Stimulated activated naive CD8-positive, alpha-beta T cell treated with anti-CD3 and anti-CD28 coated beads, Interleukin-15, Interleukin-2, amounts not matched to agents 100 U/mL and 50 U/mL, for 24 hours (primary cell): ENCODE measurements at regions not wholly inside any gene's neighbourhood (a gene's known extent, or its start where the extent isn't known, plus 50 kb on each side); places are given as distances from the start of the nearest gene placed in this dataset.
"Not testable (repeated sequence)": the region's sequence is repeated elsewhere in the genome, so short reads cannot be mapped to it uniquely, and the experiment has no call there.

Experiments
- ATAC-seq: fragments of 150-1000 bp; cut with Tn5 transposase; one replicate; pipeline ENCODE4 v1.10.0; 2021
- DNase-seq: peaks from one replicate; pipeline ENCODE4 v3.0.0; 2021

DNA sequence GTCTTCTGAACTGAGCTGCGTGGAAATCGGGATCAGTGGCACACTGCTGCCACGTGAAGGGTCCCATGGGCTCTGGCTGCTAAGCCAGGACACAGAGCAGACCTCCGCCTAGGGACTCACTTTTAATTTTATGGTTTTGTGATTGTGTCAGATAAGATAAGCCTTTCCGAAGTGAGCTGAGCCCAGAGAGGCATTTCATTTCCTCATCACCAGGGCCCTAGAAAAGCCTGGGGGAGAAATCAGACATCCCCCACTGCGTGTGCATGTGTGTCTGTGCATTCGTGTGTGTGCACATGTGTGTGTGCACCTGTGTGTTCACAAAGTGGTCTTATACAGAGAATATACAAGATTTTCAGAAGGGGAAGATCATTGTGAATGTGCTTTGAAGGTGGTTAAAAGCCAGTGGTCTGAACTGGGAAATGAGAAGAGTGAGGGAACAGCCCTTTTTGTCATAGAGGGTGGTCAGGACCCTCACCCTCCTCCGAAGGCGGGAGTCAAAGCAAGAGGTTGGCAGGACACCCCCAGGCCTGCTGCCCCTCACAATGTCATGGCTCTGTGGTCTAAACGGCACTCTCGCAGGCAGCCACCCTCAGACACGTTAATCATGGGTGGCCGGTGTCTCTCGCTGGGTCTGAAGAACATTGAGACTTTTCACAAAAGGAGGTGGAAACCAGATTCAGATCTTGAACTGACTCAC lies 176.1 kb upstream of the PFKP start:
- DNase-seq (no peak), ATAC-seq (no peak)

DNA sequence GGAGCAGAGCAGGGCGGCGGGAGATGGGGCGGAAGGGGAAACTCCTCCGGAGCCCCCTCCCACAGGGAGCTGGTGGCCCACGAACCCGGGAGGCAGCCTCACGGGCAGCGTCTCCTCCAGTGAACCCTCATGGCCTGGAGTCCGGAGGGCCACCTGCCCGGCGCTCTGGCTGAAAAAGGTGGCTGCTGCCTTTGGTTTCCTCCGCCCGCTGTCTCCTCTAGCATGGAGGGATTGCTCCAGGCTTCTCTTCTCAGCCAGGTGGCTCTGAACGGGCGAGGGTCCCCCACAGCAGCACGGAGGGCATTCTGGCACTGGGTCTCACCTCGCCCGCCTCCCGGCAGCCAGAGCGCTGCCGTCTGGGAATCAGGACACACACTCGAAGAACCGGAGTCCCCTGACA lies 177.3 kb upstream of the PFKP start:
- no peak for ATAC-seq

DNA sequence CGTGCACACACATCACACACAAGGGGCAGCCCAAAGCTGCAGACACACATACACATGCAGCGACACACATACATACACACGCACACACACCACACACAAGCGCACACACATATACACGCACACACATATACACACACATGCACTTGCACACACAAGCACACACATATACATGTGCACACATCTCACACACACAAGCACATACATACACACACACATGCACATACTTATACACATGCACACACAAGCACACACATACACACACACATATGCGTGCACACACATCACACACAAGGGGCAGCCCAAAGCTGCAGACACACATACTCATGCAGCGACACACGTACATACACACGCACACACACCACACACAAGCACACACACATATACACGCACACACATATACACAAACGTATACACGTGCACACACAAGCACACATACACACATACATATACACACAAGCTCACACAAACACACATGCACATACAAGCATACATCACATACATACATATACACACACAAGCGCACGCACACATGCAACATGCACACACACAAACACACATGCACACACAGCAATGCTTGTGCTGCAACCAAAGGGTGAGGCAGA lies 178.8 kb upstream of the PFKP start:
- ATAC-seq (no peak), DNase-seq (no peak)

More for the DNA sequence above, 177.3 kb upstream of the PFKP start:
- no peak for DNase-seq

DNA sequence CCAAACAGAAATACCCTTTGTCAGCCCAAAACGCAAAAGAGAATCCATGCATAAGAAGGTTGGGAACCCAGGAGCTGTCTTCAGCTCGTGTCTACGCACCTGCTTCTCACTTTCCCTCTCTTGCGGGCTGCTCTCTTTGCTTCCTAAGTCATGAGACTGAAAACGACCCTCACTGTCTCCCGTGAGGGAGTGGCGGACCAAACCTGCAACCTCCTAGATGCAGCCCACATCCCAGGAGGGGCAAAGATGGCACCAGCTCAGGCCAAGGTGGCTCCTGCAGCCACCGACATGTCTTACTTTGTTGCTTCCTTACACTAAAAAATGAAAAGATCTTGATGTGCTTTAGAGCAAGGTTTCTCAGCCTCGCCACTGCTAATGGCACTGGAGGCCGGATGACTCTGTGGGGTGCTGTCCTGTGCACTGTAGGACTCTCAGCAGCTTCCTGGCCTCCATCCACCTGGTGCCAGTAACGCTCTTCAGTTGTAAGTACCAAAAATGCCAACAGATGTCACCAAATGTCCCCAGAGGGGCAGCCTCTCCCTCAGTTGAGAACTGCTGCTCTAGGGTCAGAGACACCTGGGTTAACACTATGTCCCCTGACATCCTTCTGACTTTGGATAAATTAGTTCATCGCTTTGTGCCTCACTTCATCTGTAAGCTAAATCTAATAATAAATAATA lies 179.8 kb upstream of the PFKP start:
- no peak for DNase-seq
- ATAC-seq = no peak

DNA sequence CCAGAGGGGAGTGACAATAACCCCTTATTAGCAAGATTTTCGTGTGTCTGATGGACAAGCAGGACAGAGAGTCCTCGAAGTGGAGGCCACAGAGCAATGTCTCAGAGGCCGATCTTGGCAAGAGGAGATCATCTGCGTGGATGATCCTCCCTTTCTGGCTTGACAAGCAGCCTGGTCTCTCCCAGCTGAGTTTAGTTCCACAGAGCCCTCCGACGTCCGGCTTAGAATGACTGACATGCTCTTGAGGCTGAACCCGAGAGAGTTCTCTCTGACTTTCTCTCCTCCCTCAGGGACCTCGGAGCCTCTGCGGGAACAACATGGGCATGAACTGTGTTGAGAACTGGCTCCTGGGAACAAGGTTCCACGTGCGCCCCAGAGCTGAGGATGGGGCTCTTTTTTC lies 180.7 kb upstream of the PFKP start:
- DNase-seq (no peak), ATAC-seq (no peak)

DNA sequence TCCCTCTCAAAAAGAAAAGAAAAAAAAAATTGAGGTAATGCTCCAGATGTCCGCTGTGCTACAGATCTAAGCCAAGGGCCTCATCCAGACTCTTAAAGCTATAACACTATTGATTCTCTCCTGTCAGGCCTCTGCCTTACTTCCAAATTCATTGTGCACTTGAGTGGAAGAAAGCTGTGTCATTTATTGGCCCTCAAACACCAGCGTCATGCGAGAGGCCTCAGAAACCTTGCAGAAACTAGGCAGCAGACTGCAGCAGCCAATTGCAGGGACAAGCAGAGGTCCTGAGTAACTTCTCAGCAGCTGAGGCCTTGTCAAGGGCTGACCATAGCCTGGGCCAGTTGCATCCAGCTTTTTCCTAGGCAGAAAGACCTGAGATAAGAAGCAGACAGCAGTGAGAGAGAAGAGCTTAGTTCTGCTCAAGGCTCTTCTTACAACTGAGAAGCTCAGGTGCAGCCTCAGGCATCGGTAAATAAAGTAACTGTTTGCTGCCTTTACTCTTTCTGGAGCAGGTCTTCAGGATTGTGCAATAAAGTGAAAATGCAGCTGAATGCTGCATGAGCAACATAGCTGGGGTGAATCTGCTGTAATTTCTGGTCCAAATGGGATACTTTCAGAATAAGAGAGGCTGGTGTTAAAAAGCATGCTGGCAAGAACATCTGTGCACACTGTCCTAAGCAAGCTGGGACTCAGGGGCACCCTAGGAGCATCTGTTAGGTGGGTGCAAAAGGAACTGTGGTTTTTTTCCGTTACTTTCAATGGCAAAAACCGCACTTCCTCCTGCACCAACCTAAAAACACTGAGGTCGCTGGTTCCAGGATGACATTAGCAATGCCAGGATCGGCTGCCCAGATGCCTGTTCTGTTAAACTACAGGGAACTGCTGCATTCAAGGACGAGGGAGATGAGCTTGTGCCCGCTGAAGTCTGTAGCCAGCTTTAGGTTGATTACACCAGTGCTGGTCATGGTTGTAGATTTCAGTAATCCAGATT lies 181.8 kb upstream of the PFKP start:
- ATAC-seq = no peak
- no peak for DNase-seq

DNA sequence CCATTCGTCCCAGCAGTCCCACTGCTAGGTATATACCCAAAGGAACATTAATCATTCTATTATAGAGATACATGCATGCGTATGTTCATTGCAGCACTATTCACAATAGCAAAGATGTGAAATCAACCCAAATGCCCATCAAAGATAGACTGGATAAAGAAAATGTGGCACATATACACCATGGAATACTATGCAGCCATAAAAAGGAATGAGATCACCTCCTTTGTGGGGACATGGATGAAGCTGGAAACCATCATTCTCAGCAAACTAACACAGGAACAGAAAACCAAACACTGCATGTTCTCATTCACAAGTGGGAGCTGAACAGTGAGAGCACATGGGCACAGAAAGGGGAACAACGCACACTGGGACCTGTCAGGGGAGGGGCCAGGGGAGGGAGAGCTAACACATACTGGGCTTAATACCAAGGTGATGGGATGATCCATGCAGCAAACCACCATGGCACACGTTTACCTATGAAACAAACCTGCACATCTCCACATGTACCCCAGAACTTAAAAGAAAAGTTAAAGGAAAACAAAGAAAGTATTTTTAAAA lies 183.3 kb upstream of the PFKP start:
- not testable (repeated sequence) for DNase-seq, ATAC-seq

DNA sequence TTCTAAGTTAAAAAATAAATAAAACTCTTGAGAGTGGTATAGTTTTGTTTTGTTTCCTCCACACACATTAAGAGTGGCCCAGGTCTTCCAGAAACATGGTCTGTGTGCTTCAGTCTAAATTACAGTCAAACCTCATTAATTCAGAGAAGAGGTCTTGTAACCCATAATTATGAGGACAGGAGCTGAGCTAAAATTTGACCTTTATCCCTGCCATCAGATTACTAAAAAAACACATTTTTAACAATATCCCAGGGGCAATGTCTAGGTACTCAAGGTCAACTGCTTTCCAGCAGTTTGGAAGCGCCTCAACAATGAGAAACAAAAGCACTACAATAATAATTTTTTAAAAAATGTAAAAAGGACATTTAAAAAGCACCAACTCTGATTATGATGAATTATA lies 184.1 kb upstream of the PFKP start:
- no peak for DNase-seq
- no peak for ATAC-seq

DNA sequence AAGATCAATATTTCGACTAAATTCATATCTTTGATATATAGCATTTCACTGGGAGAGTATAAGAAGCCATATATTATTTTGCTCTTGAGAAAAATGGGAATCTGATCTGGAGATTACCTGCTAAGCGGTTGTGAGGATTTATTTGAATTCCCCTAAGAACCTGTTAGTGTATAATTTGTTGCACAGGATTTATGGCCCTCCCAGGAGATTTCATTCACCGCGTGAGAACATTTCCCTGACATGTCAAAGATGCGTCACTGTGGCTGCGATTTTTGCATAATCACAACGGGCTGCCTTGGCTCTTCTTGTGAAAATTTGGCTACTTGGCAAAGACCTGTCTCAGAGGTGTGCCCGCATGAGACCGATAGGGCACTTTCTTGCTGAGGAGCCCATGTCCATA lies 184.7 kb upstream of the PFKP start:
- DNase-seq (no peak), ATAC-seq (no peak)

DNA sequence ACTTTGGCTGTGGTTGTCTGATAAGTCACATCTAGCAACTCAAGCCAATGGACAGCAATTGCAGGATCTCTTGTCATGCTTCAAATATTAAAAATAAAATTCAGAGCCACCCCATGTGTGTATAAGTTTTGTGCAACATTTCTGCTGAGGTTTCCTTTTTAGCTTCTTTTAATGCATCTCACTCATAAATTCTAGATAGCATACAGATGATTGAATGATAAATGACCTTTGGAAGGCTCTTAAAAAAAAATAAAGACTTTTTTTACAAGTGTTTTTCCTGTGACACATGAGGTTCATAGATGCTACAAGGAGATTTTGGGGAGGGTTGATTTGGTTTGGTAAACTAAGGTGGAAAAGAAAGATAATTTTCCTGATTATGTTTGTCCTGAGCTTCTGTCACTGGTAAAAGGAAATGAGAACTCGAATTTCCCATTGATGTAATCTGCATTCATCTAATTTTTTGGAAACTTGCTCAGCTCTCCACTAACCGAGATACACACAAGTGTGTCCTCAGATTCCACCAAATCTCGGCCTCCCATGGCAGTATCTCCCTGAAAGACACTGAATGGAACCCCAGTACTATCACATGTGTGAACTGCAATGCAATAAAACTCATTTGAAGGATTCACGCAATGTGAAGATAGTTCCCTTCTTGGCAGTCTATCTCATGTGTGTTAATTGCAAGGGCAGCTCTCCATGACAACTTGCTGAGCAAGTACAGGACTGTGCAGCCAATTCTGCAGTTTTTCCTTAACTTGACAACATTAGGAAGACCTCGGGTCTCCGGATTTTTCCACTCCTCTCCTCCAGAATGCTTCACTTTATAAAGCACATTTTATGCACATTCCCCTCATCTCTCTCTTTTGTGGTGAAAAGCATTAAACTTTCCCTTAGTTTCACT lies 185.4 kb upstream of the PFKP start:
- DNase-seq (no peak), ATAC-seq (no peak)

DNA sequence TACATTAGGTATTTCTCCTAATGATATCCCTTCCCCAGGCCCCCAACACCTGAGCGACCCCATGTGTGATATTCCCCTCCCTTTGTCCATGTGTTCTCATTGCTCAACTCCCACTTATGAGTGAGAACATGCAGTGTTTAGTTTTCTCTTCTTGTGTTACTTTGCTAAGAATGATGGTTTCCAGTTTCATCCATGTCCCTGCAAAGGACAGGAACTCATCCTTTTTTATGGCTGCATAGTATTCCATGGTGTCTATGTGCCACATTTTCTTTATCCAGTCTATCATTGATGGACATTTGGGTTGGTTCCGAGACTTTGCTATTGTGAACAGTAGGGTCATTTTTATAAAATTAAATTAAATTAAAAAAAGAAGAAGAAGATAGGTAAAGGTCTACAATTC lies 187.3 kb upstream of the PFKP start:
- ATAC-seq, DNase-seq: not testable (repeated sequence)

DNA sequence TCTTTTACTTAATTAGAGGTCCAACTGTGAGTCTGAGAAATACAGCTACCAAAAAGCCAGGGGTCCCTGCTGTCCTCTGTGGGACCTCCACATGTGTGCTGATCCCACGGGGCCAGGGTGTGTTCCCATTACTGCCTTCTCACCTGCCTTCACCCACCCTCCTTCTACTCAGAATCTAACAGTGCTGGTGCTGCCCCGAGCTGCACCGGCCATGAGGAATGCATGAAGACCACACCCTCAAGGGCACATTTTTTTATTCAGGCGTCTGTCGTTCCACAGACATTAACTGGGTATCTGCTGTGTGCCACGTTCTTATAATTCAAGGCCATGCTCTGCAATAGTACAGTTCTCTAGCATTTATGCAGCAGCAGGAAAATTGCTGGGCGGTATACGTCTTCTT lies 188.5 kb upstream of the PFKP start:
- DNase-seq (no peak), ATAC-seq (no peak)

DNA sequence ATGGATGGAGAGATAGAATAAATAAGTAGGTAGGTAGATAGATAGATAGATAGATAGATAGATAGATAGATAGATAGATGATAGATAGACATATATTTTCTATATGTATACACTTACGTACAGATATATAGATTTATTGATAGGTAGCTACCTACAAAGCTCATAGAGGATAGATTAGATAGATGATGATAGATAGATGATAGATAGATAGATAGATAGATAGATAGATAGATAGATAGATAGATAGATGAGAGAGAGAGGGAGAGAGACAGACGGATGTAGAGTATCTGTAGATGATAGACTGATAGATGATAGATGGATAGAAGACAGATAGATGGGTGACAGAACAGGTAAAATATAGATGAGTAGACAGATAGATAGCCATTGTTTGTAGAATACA lies 191.3 kb upstream of the PFKP start:
- ATAC-seq = no peak
- DNase-seq = no peak

DNA sequence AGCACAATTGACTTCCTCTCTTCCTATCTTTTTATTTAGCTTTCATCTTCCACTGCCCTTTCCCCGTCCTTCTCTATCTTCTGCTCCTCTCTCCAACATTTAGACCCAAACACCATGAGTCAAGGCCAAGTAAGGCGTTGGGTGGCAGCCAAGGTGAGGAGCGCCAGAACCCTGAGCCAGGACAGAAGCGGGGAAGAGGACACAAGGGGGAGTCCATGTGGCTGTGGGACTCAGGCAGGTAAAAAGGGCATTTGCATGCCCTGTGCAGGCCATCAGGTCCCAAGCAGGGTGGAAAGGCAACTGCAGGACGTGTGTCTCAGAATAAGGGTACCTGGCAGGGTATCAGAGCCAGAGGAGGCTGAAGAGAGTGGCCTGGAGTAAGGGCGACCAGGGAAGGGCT lies 192.4 kb upstream of the PFKP start:
- no peak for ATAC-seq
- DNase-seq = no peak

DNA sequence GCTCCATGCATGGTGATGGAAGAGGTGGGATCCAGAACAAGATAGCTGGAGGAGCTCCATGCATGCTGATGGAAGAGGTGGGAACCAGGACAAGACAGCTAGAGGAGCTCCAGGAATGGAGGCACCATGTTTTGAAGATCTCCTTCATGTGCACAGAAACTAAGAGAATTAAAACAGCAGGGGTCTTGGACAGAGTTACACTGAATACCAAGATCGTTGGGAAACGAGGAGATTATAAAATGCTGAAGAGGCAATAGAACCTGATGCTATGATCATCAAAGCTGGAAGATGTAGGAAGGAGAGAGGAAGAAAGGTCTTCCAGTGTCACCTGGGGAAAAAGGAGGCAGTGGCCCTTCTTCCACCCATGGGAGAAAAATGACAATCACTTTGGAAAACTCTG lies 193.6 kb upstream of the PFKP start:
- no peak for ATAC-seq
- DNase-seq = no peak

DNA sequence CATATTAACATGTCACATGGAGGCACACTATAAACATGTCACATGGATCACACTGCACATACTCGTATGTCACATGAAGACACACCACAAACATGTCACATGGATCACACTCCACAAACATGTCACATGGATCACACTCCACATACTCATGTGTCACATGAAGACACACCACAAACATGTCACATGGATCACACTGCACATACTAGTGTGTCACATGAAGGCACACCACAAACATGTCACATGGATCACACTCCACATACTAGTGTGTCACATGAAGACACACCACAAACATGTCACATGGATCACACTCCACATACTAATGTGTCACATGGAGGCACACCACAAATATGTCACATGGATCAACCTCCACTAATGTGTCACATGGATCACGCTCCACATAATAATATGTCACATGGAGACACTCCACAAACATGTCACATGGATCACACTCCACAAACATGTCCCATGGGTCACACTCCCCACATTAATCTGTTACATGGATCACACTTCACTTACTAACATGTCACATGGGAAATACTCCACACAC lies 195.6 kb upstream of the PFKP start:
- ATAC-seq (no peak), DNase-seq (no peak)

DNA sequence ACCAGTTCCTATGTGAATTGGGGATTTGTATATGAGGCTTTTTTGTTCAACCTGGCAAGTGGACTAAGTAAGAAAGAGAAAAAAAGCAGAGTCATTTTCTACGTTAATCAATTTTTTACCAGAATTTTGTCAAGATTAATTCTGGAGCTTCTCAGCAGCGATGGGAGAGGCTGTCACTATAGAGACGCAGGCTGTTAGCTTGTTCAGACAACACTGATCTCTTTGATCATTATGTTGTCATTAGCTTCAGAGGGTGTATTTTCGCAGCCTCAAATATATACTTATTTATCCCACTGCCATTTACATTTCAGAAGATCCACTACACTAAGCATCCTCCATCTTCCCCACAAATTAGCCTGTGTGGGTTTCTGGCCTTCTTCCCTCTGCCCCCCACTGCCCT lies 196.7 kb upstream of the PFKP start:
- no peak for DNase-seq

DNA sequence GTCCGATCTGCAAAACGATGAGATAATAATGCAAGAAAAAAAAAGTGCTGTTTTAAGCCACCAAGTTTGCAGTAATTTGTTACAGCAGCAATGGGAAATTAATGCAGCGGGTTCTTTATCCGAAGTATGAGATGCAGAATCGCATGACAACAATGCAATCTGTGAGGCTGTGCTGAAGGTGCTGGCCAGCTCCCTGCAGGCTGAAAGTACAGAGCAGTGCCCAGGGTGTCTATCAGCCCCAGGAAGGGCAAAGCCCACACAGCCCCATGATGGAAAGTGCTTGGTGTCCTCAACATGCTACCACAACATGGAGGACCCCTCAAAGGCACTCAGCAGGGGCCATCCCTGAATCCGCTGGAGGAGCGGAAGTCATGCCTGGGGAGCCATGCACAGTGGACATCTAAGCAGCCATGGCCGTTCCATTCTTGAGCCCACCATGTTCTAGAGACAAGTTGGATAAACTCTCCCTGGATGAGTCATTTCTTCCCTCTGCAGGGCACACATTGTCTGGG lies 199.5 kb upstream of the PFKP start:
- no peak for ATAC-seq
- DNase-seq = no peak

More for the DNA sequence above, 196.7 kb upstream of the PFKP start:
- ATAC-seq = no peak

DNA sequence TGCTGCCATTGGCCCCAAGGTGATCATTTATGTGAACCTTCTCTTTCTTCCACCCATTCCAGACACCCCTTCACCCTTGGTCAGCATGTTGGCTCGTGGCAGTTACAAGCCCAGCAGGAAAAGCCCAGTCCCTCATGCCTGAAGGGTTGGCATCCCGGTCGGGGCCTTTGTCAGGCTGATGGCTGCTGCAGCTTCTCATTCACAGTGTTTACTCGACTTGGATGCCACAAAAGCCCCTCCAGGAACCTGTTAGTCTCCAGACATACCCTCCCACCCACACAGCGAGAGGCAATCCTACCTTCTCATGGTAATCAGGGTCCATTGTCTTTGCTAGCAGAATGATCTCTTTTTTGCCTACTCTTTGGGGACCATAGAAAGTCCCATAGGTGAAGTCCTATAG lies 200.8 kb upstream of the PFKP start:
- no peak for DNase-seq
- ATAC-seq = no peak

DNA sequence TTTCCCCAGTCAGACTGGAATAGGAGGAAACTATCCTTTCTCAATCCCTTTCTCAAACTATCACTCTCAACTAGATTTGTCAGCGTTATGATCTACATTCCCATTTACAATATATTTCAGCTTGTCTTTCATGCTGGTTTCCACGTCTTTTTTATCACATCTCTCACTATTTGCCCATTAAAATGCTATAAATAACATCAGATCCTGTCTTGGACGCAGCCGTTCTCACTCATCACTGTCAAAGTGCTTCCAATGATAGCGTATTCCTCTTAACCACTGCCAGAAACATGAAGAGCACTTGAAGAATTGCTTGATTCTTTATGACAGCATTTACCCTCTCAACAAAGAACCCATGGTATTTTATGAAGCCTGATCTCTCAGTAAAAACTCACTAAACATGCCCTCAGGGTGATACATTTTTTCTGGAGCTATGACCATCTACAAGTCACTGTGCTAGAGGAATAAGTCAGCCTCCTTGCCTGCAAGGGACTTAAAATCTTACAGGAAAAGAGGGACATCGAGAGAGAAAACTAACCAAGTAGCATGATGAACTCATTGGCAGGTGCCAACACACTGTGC lies 205.6 kb upstream of the PFKP start:
- no peak for DNase-seq
- no peak for ATAC-seq
